ENCODE measurements at regions not wholly inside any gene's neighbourhood (a gene's known extent, or its start where the extent isn't known, plus 50 kb on each side); places are given as distances from the start of the nearest gene placed in this dataset.

DNA sequence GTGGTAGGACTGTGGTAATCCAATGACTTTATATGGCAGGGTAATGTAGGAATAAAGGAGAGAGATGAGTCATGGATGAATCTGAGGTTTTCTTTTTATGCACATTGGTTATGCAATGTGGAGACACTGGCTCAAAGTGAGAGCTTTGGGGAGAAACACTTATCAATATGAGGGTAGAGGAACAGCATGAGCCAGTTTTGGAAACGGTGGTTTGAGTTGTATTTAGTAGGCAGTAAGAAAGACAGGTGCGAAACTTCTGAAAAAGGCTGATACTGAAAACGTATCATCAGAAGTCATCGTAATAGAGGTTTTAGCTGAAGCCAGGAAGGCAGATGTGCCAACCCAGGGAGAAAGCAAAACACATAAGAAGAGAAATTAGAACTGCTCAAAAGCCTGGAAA is 854.8 kb upstream of the SEL1L start:
- TF ChIP-seq, protein P1, sequence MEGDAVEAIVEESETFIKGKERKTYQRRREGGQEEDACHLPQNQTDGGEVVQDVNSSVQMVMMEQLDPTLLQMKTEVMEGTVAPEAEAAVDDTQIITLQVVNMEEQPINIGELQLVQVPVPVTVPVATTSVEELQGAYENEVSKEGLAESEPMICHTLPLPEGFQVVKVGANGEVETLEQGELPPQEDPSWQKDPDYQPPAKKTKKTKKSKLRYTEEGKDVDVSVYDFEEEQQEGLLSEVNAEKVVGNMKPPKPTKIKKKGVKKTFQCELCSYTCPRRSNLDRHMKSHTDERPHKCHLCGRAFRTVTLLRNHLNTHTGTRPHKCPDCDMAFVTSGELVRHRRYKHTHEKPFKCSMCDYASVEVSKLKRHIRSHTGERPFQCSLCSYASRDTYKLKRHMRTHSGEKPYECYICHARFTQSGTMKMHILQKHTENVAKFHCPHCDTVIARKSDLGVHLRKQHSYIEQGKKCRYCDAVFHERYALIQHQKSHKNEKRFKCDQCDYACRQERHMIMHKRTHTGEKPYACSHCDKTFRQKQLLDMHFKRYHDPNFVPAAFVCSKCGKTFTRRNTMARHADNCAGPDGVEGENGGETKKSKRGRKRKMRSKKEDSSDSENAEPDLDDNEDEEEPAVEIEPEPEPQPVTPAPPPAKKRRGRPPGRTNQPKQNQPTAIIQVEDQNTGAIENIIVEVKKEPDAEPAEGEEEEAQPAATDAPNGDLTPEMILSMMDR (IDR thresholded peaks at IDR 0.05): no peak
- TF ChIP-seq POLR2A (IDR thresholded peaks at IDR 0.05): no peak

Measured in ovary (tissue), 3 donors.